H1 (cell line): ENCODE measurements at regions not wholly inside any gene's neighbourhood (a gene's known extent, or its start where the extent isn't known, plus 50 kb on each side); places are given as distances from the start of the nearest gene placed in this dataset.

Source experiments
- CTCF ChIA-PET: fragments of 300-600 bp; sonication (Branson Sonifier 250); formaldehyde crosslinking; loops from one replicate; lab custom pipeline; 2021; ENCODE audit not compliant: partially characterized antibody; lab: Charles Lee
- POLR2A ChIA-PET: fragments of 300-600 bp; sonication (Branson Sonifier 250); formaldehyde crosslinking; loops from one replicate; lab custom pipeline; 2021; ENCODE audit warnings: inconsistent platforms; ENCODE audit not compliant: partially characterized antibody; lab: Charles Lee
- DNase-seq, 2 experiments: peaks; one replicate each; pipeline versions ENCODE4 v3.0.0 to v3.0.0-alpha.2; 2010 to 2022; ENCODE audit warnings: low spot score in 2 of 2, low read depth in 1 of 2, mixed read lengths in 1 of 2
- FAIRE-seq: peaks from 2 replicates; lab custom pipeline; 2011; peaks lifted over from hg19 to GRCh38; lab: Jason Lieb, UNC
- H2AFZ ChIP-seq: 2 replicates; pipeline ENCODE4 v1.8.1; 2012; ENCODE audit warnings: low read length, inconsistent platforms
- H2AK5ac ChIP-seq: 2 replicates; pipeline ENCODE4 v1.6.1; 2013; ENCODE audit warnings: low read depth, low read length
- H2BK120ac ChIP-seq: replicated peaks from 2 replicates; pipeline ENCODE3; 2013; ENCODE audit warnings: low read depth, low read length, inconsistent platforms
- H2BK12ac ChIP-seq: 2 replicates; pipeline ENCODE4 v1.6.1; 2013; ENCODE audit warnings: low read depth, low read length
- H2BK15ac ChIP-seq: 2 replicates; pipeline ENCODE4 v1.6.1; 2013; ENCODE audit warnings: low read length
- H2BK20ac ChIP-seq: 2 replicates; pipeline ENCODE4 v1.6.1; 2013; ENCODE audit warnings: low read length
- H2BK5ac ChIP-seq: 2 replicates; pipeline ENCODE4 v1.6.1; 2013; ENCODE audit warnings: low read depth, low read length
- H3K14ac ChIP-seq: 2 replicates; pipeline ENCODE4 v1.6.1; 2013; ENCODE audit warnings: inconsistent platforms; ENCODE audit not compliant: insufficient read length
- H3K18ac ChIP-seq: 2 replicates; pipeline ENCODE4 v1.6.1; 2013; ENCODE audit warnings: low read length; ENCODE audit errors: extremely low read depth
- H3K23ac ChIP-seq: 2 replicates; pipeline ENCODE4 v1.6.1; 2013; ENCODE audit warnings: inconsistent platforms; ENCODE audit not compliant: insufficient read length
- H3K23me2 ChIP-seq: 2 replicates; pipeline ENCODE4 v1.6.1; 2013; ENCODE audit warnings: low read depth, low read length
- H3K27ac ChIP-seq: 2 replicates; pipeline ENCODE4 v1.6.1; 2011; ENCODE audit warnings: low read depth, low read length, inconsistent platforms
- H3K27me3 ChIP-seq, 4 experiments: replicated peaks in 1 of 4; 1 replicate in 1 of 4; 2 replicates in 3 of 4; pipeline versions ENCODE4 v1.6.1 to v1.8.1; 2011 to 2013; ENCODE audit warnings: low read length in 3 of 4, mild to moderate bottlenecking in 3 of 4, inconsistent platforms in 2 of 4, mixed read lengths in 2 of 4, moderate library complexity in 1 of 4; ENCODE audit not compliant: control insufficient read depth in 3 of 4, insufficient read depth in 3 of 4; ENCODE audit errors: extremely low read depth in 1 of 4
- H3K36me3 ChIP-seq, 4 experiments: 2 replicates each; pipeline versions ENCODE4 v1.6.1 to v1.8.1; 2011 to 2013; ENCODE audit warnings: mild to moderate bottlenecking in 4 of 4, low read length in 3 of 4, moderate library complexity in 2 of 4, control low read depth in 1 of 4, inconsistent platforms in 1 of 4; ENCODE audit not compliant: insufficient read depth in 4 of 4, control insufficient read depth in 2 of 4
- H3K4ac ChIP-seq: replicated peaks from 2 replicates; pipeline ENCODE3; 2013; ENCODE audit warnings: low read length, low read depth, mixed read lengths, inconsistent platforms; ENCODE audit not compliant: insufficient read length
- H3K4me1 ChIP-seq, 4 experiments: replicated peaks in 1 of 4; 1 replicate in 1 of 4; 2 replicates in 3 of 4; pipeline versions ENCODE4 v1.6.1 to v1.8.1; 2011 to 2013; ENCODE audit warnings: low read length in 3 of 4, inconsistent platforms in 2 of 4, mixed read lengths in 1 of 4; ENCODE audit not compliant: insufficient read depth in 4 of 4, control insufficient read depth in 3 of 4
- H3K4me2 ChIP-seq, 2 experiments: 2 replicates each; pipeline versions ENCODE4 v1.6.1 to v1.8.1; 2011 to 2013; ENCODE audit warnings: low read depth in 2 of 2, low read length in 2 of 2, control low read depth in 1 of 2, inconsistent platforms in 1 of 2, mild to moderate bottlenecking in 1 of 2; ENCODE audit not compliant: insufficient read depth in 1 of 2
- H3K4me3 ChIP-seq, 4 experiments: fragments of 200-600, 300-600 bp in 1 of 4; sonication (generic), shearing (Covaris generic), sonication (Bioruptor Twin) in 1 of 4; 2 replicates each; pipeline versions ENCODE4 v1.5.1 to v1.8.1; 2011 to 2016; ENCODE audit warnings: low read length in 4 of 4, low read depth in 3 of 4, control low read depth in 2 of 4, inconsistent platforms in 2 of 4, mild to moderate bottlenecking in 2 of 4, mixed read lengths in 1 of 4, moderate library complexity in 1 of 4; ENCODE audit not compliant: insufficient read depth in 2 of 4; ENCODE audit errors: extremely low read depth in 1 of 4
- H3K56ac ChIP-seq: replicated peaks from 2 replicates; pipeline ENCODE3; 2013; ENCODE audit warnings: low read depth, mild to moderate bottlenecking, mixed read lengths, low read length, inconsistent platforms; ENCODE audit not compliant: insufficient read length
- H3K79me1 ChIP-seq: 2 replicates; pipeline ENCODE4 v1.6.1; 2013; ENCODE audit warnings: low read depth, low read length, control low read depth
- H3K79me2 ChIP-seq, 2 experiments: 2 replicates each; pipeline versions ENCODE4 v1.6.1 to v1.8.1; 2012 to 2013; ENCODE audit warnings: low read length in 2 of 2, mild to moderate bottlenecking in 2 of 2, inconsistent platforms in 1 of 2; ENCODE audit not compliant: insufficient read depth in 2 of 2, control insufficient read depth in 1 of 2
- H3K9ac ChIP-seq, 4 experiments: replicated peaks in 1 of 4; 1 replicate in 1 of 4; 2 replicates in 3 of 4; pipeline versions ENCODE4 v1.6.1 to v1.8.1; 2011 to 2013; ENCODE audit warnings: low read depth in 3 of 4, low read length in 3 of 4, control low read depth in 2 of 4, mild to moderate bottlenecking in 2 of 4, moderate library complexity in 2 of 4, inconsistent platforms in 1 of 4; ENCODE audit errors: extremely low read depth in 1 of 4
- H3K9me3 ChIP-seq, 2 experiments: 2 replicates each; pipeline versions ENCODE4 v1.6.1 to v1.8.1; 2012 to 2013; ENCODE audit warnings: mild to moderate bottlenecking in 2 of 2, moderate library complexity in 2 of 2, control low read depth in 1 of 2, inconsistent platforms in 1 of 2, low read depth in 1 of 2, low read length in 1 of 2, mixed read lengths in 1 of 2; ENCODE audit not compliant: insufficient read depth in 2 of 2
- H4K20me1 ChIP-seq, 2 experiments: replicated peaks in 1 of 2; 2 replicates each; pipeline versions ENCODE3 to v1.8.1; 2011 to 2013; ENCODE audit warnings: inconsistent platforms in 2 of 2, low read length in 2 of 2, mild to moderate bottlenecking in 1 of 2; ENCODE audit not compliant: insufficient read depth in 2 of 2, control insufficient read depth in 1 of 2
- H4K5ac ChIP-seq: 2 replicates; pipeline ENCODE4 v1.6.1; 2013; ENCODE audit warnings: low read length, low read depth, mixed read lengths, inconsistent platforms; ENCODE audit not compliant: insufficient read length
- H4K8ac ChIP-seq: 2 replicates; pipeline ENCODE4 v1.8.0; 2013; ENCODE audit warnings: mild to moderate bottlenecking, moderate library complexity, low read length, inconsistent platforms; ENCODE audit not compliant: insufficient read depth; ENCODE audit errors: extremely low read depth
- H4K91ac ChIP-seq: replicated peaks from 2 replicates; pipeline ENCODE3; 2013; ENCODE audit warnings: low read length, mixed read lengths, inconsistent platforms; ENCODE audit not compliant: insufficient read length
- EP300 ChIP-seq, 2 experiments: IDR thresholded peaks; 1 replicate in 1 of 2; 2 replicates in 1 of 2; pipeline ENCODE4 v1.6.1; 2011 to 2012; ENCODE audit warnings: low read depth in 2 of 2, low read length in 2 of 2, mild to moderate bottlenecking in 2 of 2, borderline replicate concordance in 1 of 2, inconsistent platforms in 1 of 2, moderate library complexity in 1 of 2
- TAF1 ChIP-seq: IDR thresholded peaks from 2 replicates; pipeline ENCODE4 v1.6.1; 2011; ENCODE audit warnings: mild to moderate bottlenecking, low read depth, low read length
- WGBS, 2 experiments: shearing (Covaris generic) in 1 of 2; methylation state at CpG; one replicate each; pipeline versions ENCODE4 v1.1.6 to v1.1.7; 2013 to 2015; ENCODE audit warnings: low lambda C conversion rate in 2 of 2, mixed read lengths in 2 of 2, inconsistent platforms in 1 of 2, low coverage in 1 of 2, missing lambda C conversion rate in 1 of 2; ENCODE audit not compliant: insufficient replicate concordance in 2 of 2, insufficient coverage in 1 of 2, insufficient read length in 1 of 2; ENCODE audit errors: extremely low coverage in 1 of 2, missing lambda C conversion rate in 1 of 2; 5-methylcytosine and 5-hydroxymethylcytosine counted together

DNA sequence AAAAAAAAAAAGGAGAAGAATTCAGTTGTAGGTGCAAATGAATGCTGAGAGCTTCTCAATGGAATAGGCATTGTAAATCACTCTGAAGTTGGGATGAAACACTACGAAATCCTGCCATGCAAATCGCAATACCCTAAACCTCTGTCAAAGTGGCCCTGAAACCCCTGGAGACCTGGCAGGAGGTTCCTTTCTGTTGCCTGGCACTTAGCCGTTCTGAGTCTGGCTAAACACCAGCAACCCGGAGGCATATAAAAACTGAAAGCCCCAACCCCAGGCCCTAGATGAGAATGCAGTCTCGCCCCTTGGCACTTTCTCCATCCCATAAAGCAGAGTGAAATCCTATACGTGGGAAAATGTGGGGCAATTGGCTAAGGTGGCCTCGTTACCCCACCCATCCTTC, 151.5 kb upstream of the PARP11 start:
- H3K9me3 ChIP-seq = no peaks in the 10 kb centered on the region
- H3K18ac ChIP-seq = peak overlapping the region; percentile 86
- CTCF ChIA-PET = interaction anchor here (0.9 to 10.2 kb wide), 6 partner anchors 13 to 91 kb away, joined by 3 to 102 read pairs (median 4); no protein-coding TSS in a partner anchor
- H4K20me1 ChIP-seq = no peaks in the 10 kb centered on the region
- H3K27ac ChIP-seq = peak overlapping the region; percentile 9
- no peak overlapping the region for H3K9ac ChIP-seq
- H2AFZ ChIP-seq = no peak overlapping the region
- no peak overlapping the region for H3K23ac ChIP-seq
- peaks cover 0 to 6% (median 2%) of the 10 kb centered on the region in 4 experiments; a peak in 4 of 7 replicates for H3K27me3 ChIP-seq
- peak overlapping the region; percentile 18 for H3K56ac ChIP-seq
- peaks cover 20 to 34% (median 30%) of the 10 kb centered on the region in 4 experiments for H3K4me1 ChIP-seq
- peak overlapping the region; percentile 57 for H2BK120ac ChIP-seq
- FAIRE-seq (no peak), DNase-seq (no peak)
- H3K4ac ChIP-seq = peak overlapping the region; percentile 30
- TF ChIP-seq EP300 (IDR thresholded peaks at IDR 0.05; ENCODE audit: borderline replicate concordance in 1 of 2, low read depth in 2 of 2, low read length in 2 of 2) = no peak
- 0 out of 2 replicates have a peak, but pooled peaks have one; percentile 9 for TF ChIP-seq TAF1
- TF ChIP-seq, all 59 proteins: peak for 1
- peak overlapping the region; percentile 62 for H4K5ac ChIP-seq
- H3K14ac ChIP-seq = no peak overlapping the region
- peak overlapping the region; percentile 100 for H2BK5ac ChIP-seq
- peak overlapping the region; percentile 99 for H2AK5ac ChIP-seq
- H3K23me2 ChIP-seq = 0 out of 2 replicates have a peak, but pooled peaks cover 5% of the 10 kb centered on the region
- H3K4me3 ChIP-seq = peak overlapping the region in 2 of 4 experiments; percentile 11 to 41; a peak in 4 of 8 replicates
- H2BK12ac ChIP-seq = peak overlapping the region; percentile 98
- H3K4me2 ChIP-seq = peak overlapping the region; percentile 68 to 92
- no peak overlapping the region for H2BK15ac ChIP-seq
- H4K8ac ChIP-seq = peak overlapping the region; percentile 26; the same call in 1 of the 2 replicates
- no peaks in the 10 kb centered on the region for H3K79me2 ChIP-seq
- peak overlapping the region; percentile 71 for H4K91ac ChIP-seq
- POLR2A ChIA-PET = interaction anchor here (0.8 to 1.7 kb wide), 13 partner anchors 10 to 254 kb away, joined by 3 to 10 read pairs (median 5); partner anchors contain the start of gene CCND2
- 15% methylated on average over 7 of the region's 7 CpGs; no CpG with 5 or more reads in 1 of the 2 experiments for WGBS, 2 experiments
- H2BK20ac ChIP-seq = peak overlapping the region; percentile 100
- H3K36me3 ChIP-seq = no peaks in the 10 kb centered on the region
- H3K79me1 ChIP-seq = no peaks in the 10 kb centered on the region
